ENCODE measurements at regions not wholly inside any gene's neighbourhood (a gene's known extent, or its start where the extent isn't known, plus 50 kb on each side); places are given as distances from the start of the nearest gene placed in this dataset.

GRCh38 chr1:228899421-228899956 is 164.2 kb downstream of the RHOU start:
- peaks cover 2% of the 10 kb centered on the region; the same call in 1 of the 2 replicates for H3K27me3 ChIP-seq
- no peaks in the 10 kb centered on the region for H3K36me3 ChIP-seq
- no peaks in the 10 kb centered on the region for H3K9me3 ChIP-seq (replicated peaks)
- H3K27ac ChIP-seq: no peak overlapping the region
- H3K4me1 ChIP-seq: peaks cover 23% of the 10 kb centered on the region
- no peak overlapping the region for H3K4me3 ChIP-seq
- DNase-seq: no peak

GRCh38 chr1:228900099-228900885 is 165.0 kb downstream of the RHOU start:
- H3K27ac ChIP-seq: no peak overlapping the region
- peaks cover 23% of the 10 kb centered on the region for H3K4me1 ChIP-seq
- no peak for DNase-seq
- no peak overlapping the region for H3K4me3 ChIP-seq
- peaks cover 5% of the 10 kb centered on the region; the same call in 1 of the 2 replicates for H3K27me3 ChIP-seq
- H3K36me3 ChIP-seq: no peaks in the 10 kb centered on the region
- no peaks in the 10 kb centered on the region for H3K9me3 ChIP-seq (replicated peaks)

GRCh38 chr1:228900886-228901392 is 165.7 kb downstream of the RHOU start:
- Histone ChIP-seq H3K27ac (no peak overlapping the region), H3K4me3 (no peak overlapping the region), H3K9me3 (replicated peaks) (no peaks in the 10 kb centered on the region), H3K4me1 (peaks cover 23% of the 10 kb centered on the region), H3K36me3 (no peaks in the 10 kb centered on the region), H3K27me3 (peaks cover 5% of the 10 kb centered on the region; the same call in 1 of the 2 replicates)
- no peak for DNase-seq

GRCh38 chr1:228901936-228902681 is 166.8 kb downstream of the RHOU start:
- Histone ChIP-seq H3K27me3 (peaks cover 3% of the 10 kb centered on the region; the same call in 1 of the 2 replicates), H3K4me1 (peaks cover 23% of the 10 kb centered on the region), H3K9me3 (replicated peaks) (no peaks in the 10 kb centered on the region), H3K36me3 (no peaks in the 10 kb centered on the region), H3K4me3 (no peak overlapping the region), H3K27ac (no peak overlapping the region)
- DNase-seq: no peak

- H3K27ac ChIP-seq: no peak overlapping the region
- peak; percentile 82 to 88 for DNase-seq
- peaks cover 3% of the 10 kb centered on the region; the same call in 1 of the 2 replicates for H3K27me3 ChIP-seq
These were observed 167.6 kb downstream of the RHOU start for GRCh38 chr1:228902781-228903433.

GRCh38 chr1:228903434-228904071 is 168.3 kb downstream of the RHOU start:
- H3K27me3 ChIP-seq: peaks cover 3% of the 10 kb centered on the region; the same call in 1 of the 2 replicates
- H3K4me1 ChIP-seq: peaks cover 23% of the 10 kb centered on the region
- no peaks in the 10 kb centered on the region for H3K9me3 ChIP-seq (replicated peaks)
- DNase-seq: peak in 1 of 2 experiments; percentile 9
- no peak overlapping the region for H3K27ac ChIP-seq
- H3K36me3 ChIP-seq: no peaks in the 10 kb centered on the region
- H3K4me3 ChIP-seq: no peak overlapping the region

More at GRCh38 chr1:228902781-228903433, 167.6 kb downstream of the RHOU start:
- peaks cover 23% of the 10 kb centered on the region for H3K4me1 ChIP-seq
- no peaks in the 10 kb centered on the region for H3K36me3 ChIP-seq
- H3K9me3 ChIP-seq (replicated peaks): no peaks in the 10 kb centered on the region
- H3K4me3 ChIP-seq: no peak overlapping the region

- peaks cover 3% of the 10 kb centered on the region; the same call in 1 of the 2 replicates for H3K27me3 ChIP-seq
- peaks cover 23% of the 10 kb centered on the region for H3K4me1 ChIP-seq
- no peaks in the 10 kb centered on the region for H3K9me3 ChIP-seq (replicated peaks)
- no peaks in the 10 kb centered on the region for H3K36me3 ChIP-seq
- H3K27ac ChIP-seq: no peak overlapping the region
- no peak for DNase-seq
- no peak overlapping the region for H3K4me3 ChIP-seq
These were observed 168.9 kb downstream of the RHOU start for GRCh38 chr1:228904222-228904621.

- Histone ChIP-seq H3K36me3 (no peaks in the 10 kb centered on the region), H3K27ac (no peak overlapping the region), H3K4me1 (peaks cover 17% of the 10 kb centered on the region), H3K27me3 (peaks cover 3% of the 10 kb centered on the region; the same call in 1 of the 2 replicates), H3K4me3 (no peak overlapping the region), H3K9me3 (replicated peaks) (no peaks in the 10 kb centered on the region)
- no peak for DNase-seq
These were observed 170.4 kb downstream of the RHOU start for GRCh38 chr1:228905701-228906101.

- peaks cover 3% of the 10 kb centered on the region; the same call in 1 of the 2 replicates for H3K27me3 ChIP-seq
- no peak overlapping the region for H3K27ac ChIP-seq
- H3K4me1 ChIP-seq: peaks cover 17% of the 10 kb centered on the region
- no peaks in the 10 kb centered on the region for H3K9me3 ChIP-seq (replicated peaks)
- DNase-seq: no peak
- no peak overlapping the region for H3K4me3 ChIP-seq
- H3K36me3 ChIP-seq: no peaks in the 10 kb centered on the region
These were observed 171.1 kb downstream of the RHOU start for GRCh38 chr1:228906223-228906860.

- H3K9me3 ChIP-seq (replicated peaks): no peaks in the 10 kb centered on the region
- no peaks in the 10 kb centered on the region for H3K36me3 ChIP-seq
- H3K27me3 ChIP-seq: no peaks in the 10 kb centered on the region
- H3K4me1 ChIP-seq: no peaks in the 10 kb centered on the region
- no peak overlapping the region for H3K4me3 ChIP-seq
- H3K27ac ChIP-seq: no peak overlapping the region
- DNase-seq: no peak
These were observed 176.2 kb downstream of the RHOU start for GRCh38 chr1:228911225-228912210.

- Histone ChIP-seq H3K9me3 (replicated peaks) (no peaks in the 10 kb centered on the region), H3K27me3 (no peaks in the 10 kb centered on the region), H3K4me1 (no peaks in the 10 kb centered on the region), H3K4me3 (no peak overlapping the region), H3K27ac (no peak overlapping the region), H3K36me3 (no peaks in the 10 kb centered on the region)
- no peak for DNase-seq
These were observed 178.5 kb downstream of the RHOU start for GRCh38 chr1:228913626-228914414.

GRCh38 chr1:228914700-228915099 is 179.4 kb downstream of the RHOU start:
- no peaks in the 10 kb centered on the region for H3K36me3 ChIP-seq
- no peak for DNase-seq

More at GRCh38 chr1:228914700-228915099, 179.4 kb downstream of the RHOU start:
- Histone ChIP-seq H3K4me3 (no peak overlapping the region), H3K27ac (no peak overlapping the region), H3K4me1 (no peaks in the 10 kb centered on the region), H3K27me3 (no peaks in the 10 kb centered on the region), H3K9me3 (replicated peaks) (no peaks in the 10 kb centered on the region)
